ENCODE measurements at regions not wholly inside any gene's neighbourhood (a gene's known extent, or its start where the extent isn't known, plus 50 kb on each side); places are given as distances from the start of the nearest gene placed in this dataset.

DNA sequence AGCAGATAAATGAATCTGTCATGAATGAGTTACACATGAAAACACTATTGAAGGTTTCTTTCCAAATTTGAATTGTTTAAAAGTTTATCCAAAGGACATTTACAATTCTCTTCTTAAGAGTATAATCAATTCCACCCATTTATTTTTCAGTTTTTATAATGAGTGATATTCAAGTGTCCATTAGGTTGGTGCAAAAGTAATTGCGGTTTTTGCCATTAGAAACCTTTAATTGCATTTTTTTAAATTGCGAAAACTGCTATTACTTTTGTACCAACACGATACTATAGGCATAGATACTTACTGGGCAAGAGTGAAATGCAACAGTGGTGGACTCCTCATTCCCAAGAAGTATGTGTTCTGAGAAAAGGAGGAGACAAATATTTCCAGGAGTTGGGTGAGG is 422.7 kb upstream of the MON1B start:
- TF ChIP-seq, protein P1, sequence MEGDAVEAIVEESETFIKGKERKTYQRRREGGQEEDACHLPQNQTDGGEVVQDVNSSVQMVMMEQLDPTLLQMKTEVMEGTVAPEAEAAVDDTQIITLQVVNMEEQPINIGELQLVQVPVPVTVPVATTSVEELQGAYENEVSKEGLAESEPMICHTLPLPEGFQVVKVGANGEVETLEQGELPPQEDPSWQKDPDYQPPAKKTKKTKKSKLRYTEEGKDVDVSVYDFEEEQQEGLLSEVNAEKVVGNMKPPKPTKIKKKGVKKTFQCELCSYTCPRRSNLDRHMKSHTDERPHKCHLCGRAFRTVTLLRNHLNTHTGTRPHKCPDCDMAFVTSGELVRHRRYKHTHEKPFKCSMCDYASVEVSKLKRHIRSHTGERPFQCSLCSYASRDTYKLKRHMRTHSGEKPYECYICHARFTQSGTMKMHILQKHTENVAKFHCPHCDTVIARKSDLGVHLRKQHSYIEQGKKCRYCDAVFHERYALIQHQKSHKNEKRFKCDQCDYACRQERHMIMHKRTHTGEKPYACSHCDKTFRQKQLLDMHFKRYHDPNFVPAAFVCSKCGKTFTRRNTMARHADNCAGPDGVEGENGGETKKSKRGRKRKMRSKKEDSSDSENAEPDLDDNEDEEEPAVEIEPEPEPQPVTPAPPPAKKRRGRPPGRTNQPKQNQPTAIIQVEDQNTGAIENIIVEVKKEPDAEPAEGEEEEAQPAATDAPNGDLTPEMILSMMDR (IDR thresholded peaks at IDR 0.05): no peak
- no peak for TF ChIP-seq SMAD3 (CRISPR knock-in tag; IDR thresholded peaks at IDR 0.05; ENCODE audit: borderline replicate concordance)
- TF ChIP-seq JAZF1 (CRISPR knock-in tag; IDR thresholded peaks at IDR 0.05): no peak
- no peak for TF ChIP-seq TCF7 (CRISPR knock-in tag; IDR thresholded peaks at IDR 0.05; ENCODE audit: low read depth)

Data from WTC11 (cell line).